ENCODE measurements at regions not wholly inside any gene's neighbourhood (a gene's known extent, or its start where the extent isn't known, plus 50 kb on each side); places are given as distances from the start of the nearest gene placed in this dataset.

DNA sequence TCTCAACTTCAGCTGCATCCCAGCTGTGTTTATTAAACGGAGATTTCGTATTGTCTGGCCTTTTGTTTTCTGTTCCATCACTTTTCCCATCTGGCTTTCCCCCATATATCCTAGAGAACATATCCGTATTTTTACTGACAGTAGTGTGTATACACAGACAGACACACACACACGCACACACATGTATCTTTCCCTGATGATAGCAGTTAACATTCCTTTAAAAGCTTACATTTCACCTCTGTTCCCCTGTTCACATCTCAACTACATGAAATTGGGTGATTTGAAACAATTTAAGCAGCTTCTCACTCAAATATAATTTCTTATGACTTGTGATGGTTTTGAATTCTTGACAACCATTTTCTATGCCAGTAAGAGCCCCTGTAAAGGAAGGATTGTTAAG, 207.1 kb upstream of the CEP162 start:
- H3K4me3 ChIP-seq (ENCODE audit: low read depth, low read length) = no peak overlapping the region
- TF ChIP-seq, protein P1, sequence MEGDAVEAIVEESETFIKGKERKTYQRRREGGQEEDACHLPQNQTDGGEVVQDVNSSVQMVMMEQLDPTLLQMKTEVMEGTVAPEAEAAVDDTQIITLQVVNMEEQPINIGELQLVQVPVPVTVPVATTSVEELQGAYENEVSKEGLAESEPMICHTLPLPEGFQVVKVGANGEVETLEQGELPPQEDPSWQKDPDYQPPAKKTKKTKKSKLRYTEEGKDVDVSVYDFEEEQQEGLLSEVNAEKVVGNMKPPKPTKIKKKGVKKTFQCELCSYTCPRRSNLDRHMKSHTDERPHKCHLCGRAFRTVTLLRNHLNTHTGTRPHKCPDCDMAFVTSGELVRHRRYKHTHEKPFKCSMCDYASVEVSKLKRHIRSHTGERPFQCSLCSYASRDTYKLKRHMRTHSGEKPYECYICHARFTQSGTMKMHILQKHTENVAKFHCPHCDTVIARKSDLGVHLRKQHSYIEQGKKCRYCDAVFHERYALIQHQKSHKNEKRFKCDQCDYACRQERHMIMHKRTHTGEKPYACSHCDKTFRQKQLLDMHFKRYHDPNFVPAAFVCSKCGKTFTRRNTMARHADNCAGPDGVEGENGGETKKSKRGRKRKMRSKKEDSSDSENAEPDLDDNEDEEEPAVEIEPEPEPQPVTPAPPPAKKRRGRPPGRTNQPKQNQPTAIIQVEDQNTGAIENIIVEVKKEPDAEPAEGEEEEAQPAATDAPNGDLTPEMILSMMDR (IDR thresholded peaks at IDR 0.05; ENCODE audit: insufficient read depth, low read depth, low read length) = no peak
- no peak for DNase-seq (ENCODE audit: low read depth)

DNA sequence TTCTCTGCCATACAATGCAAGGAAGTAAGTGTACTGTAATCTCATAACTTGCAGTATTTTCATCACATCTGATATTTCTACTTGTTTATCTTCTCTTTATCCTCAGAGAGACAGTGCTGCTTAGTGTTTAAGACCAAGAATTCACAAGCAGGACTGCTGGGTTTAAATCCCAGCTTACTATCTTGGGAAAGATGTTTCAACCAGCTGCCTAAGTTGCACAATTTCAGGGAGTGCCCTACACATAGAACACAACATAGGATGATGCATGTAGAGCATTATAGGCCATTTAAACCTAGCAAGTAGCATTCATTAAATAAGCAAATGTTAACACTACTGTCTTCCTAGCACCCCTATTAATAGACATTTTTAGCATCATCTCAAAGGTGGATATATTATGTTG, 205.2 kb upstream of the CEP162 start:
- no peak overlapping the region for H3K4me3 ChIP-seq (ENCODE audit: low read depth, low read length)
- TF ChIP-seq, protein P1 (IDR thresholded peaks at IDR 0.05; ENCODE audit: insufficient read depth, low read depth, low read length) = no peak
- DNase-seq (ENCODE audit: low read depth) = peak; percentile 92

DNA sequence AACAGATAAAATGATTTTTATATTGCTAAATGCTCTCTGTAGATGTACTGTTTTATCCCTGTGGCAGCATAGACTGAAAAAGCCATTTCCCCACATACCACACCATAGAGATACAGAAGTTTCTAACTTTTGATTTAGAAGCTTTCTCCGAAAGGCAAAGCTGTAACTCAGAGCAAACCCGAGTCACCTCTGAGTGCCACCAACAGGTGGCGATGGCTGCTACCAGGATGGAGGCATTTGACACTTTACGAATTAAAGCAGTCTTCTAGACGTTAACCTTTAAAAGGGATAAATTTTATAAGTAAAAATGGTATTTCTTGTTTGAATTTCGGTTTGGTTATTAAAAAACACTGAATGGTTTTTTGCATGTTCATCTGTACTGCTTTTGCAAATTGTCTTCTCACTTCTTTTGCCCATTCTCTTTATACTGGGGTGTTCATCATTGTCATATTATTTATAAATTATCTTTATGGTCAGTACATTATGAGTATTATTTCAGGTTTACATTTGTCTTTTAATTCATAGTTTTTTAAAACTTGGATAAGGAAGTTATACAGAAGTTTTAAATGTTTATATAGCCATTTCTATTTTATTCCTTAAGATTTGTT, 201.0 kb upstream of the CEP162 start:
- H3K4me3 ChIP-seq (ENCODE audit: low read depth, low read length) = no peak overlapping the region
- TF ChIP-seq, protein P1 (IDR thresholded peaks at IDR 0.05; ENCODE audit: insufficient read depth, low read depth, low read length) = peak; percentile 93
- peak; percentile 62 for DNase-seq (ENCODE audit: low read depth)

DNA sequence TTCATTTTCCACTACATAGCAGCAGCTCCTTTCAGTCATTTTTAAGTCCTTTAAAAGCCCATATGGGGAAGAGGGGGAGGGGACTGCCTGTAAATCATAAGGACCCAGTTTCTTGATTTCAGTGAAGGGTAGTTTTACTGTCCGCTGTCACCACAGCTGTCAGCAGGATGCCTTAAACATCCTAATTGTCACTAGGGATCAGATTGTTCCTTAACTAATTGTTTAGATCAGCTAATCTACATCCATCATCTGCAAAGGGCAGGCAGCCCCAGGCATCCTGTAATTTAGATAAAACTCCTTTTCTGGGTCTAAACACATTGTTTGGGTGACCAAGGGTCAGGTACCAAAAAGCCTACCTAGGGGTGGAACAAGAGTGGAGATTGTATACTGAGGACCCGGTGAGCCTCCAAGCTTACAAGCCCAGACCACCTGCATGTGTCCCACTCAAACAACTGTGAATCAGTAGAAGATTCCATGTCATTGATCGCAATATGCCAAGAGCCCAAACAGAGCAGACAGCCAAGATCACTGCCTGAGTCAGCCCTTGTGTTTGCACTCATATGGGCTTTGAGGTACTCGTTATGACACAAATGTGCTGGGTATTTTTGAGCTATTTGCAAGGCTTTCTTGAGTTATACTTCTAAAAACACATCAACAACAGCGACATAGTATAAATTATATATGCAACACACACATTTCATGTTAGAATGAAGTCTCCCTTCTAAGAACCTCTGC, 198.7 kb upstream of the CEP162 start:
- no peak for DNase-seq (ENCODE audit: low read depth)
- no peak overlapping the region for H3K4me3 ChIP-seq (ENCODE audit: low read depth, low read length)
- TF ChIP-seq, protein P1 (IDR thresholded peaks at IDR 0.05; ENCODE audit: insufficient read depth, low read depth, low read length) = no peak

DNA sequence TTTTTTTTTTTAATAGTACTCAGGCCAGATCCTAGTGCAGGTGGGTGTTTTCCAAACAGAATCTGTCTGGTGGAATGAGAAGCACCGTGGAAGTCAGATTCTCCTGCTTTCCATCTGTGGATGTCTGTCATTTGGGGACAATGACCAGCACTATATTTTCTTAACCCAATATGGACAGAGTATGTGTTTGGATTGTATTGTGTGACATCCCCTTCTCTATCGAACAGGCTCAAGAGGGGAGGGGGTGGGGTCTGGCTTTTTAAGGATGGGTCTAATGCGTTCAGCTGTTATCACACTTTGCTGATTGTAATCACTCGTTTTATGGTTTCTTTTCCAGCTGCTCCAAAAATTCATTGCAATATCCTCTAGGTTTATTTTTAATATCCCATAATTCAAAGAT, 197.5 kb upstream of the CEP162 start:
- no peak overlapping the region for H3K4me3 ChIP-seq (ENCODE audit: low read depth, low read length)
- DNase-seq (ENCODE audit: low read depth) = no peak
- TF ChIP-seq, protein P1 (IDR thresholded peaks at IDR 0.05; ENCODE audit: insufficient read depth, low read depth, low read length) = no peak

DNA sequence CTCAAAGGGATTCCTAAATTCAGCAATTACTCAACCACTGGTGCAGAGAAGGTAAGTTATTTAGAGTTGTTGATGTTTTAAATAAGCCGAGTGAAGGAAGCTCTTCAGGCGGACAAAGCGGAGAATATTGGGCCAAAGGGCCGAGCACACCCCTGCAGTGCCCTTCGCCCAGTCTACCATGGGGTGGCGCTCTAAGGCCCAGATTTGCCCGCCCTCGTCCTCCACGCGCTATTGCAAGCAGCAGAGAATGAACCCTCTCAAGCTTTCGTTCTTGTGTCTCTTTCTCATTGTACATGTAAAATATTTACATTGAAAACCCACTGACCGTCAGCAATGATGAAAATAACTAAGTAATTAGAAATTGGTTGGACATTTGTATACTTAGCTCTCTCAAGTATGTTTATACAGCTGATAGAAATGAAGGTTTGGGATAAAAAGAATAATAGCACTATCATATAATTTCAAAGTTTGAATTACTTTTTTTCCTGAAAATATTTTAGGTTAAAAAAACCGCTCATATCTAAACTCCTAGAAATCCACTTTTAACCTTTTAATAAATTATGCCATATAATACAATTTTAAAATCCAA, 195.0 kb upstream of the CEP162 start:
- no peak overlapping the region for H3K4me3 ChIP-seq (ENCODE audit: low read depth, low read length)
- TF ChIP-seq, protein P1 (IDR thresholded peaks at IDR 0.05; ENCODE audit: insufficient read depth, low read depth, low read length) = peak; percentile 97
- DNase-seq (ENCODE audit: low read depth) = peak; percentile 61
